HK-2 (cell line): ENCODE measurements at regions not wholly inside any gene's neighbourhood (a gene's known extent, or its start where the extent isn't known, plus 50 kb on each side); places are given as distances from the start of the nearest gene placed in this dataset.
A peak's percentile ranks its signal among the peaks of the same experiment; 100 is the strongest.

Source experiments
- DNase-seq: peaks from one replicate; pipeline ENCODE4 v3.0.0-alpha.2; 2018; ENCODE audit not compliant: unreplicated experiment

DNA sequence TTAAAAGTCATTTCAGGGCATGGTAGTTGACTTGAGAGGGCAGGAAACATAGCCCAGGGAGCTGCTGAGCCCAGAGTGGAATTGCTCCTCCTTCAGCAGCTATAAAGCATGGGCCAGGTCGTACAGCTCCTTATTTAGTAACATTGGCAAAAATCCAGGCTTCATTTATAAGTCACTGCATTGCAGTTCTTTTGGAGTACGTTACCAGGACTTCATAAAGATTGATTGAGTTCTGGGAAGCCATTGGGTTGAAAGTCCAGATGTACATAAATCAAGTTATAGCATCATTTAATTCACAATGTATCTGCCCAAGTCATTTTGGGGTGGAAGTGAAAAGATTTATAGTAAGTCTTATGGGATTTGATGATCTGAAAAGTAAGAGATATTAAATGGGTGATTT is 53.0 kb upstream of the ANKEF1 start:
- no peak for DNase-seq

DNA sequence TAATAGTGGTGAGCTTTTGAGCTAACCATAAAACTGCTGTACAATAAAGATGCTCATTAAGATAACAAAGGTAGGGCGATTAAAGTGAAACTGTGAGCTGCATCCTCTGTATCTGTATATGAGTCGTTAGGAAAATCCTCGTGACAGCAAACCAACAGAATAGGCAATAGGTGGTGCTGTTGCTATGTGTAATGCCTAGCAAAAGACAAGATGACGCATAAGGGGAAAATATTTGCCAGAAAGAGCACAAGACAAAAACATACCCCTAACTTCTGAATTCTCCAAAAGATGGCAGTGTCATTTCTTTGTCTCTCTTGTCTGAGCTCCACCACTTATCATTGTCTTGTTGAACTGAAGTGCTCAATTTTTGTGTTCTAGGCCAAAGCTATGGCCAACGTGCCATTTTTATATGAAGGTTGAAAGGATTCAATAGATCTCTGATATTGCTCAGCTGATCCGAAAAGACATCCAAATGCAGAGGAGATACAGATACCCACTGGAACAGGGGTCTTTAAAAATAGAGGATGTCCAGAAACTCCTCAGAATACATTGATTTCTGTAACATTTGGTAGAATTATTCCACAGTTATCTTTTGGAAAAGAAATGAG is 56.3 kb upstream of the ANKEF1 start:
- peak; percentile 21 for DNase-seq

DNA sequence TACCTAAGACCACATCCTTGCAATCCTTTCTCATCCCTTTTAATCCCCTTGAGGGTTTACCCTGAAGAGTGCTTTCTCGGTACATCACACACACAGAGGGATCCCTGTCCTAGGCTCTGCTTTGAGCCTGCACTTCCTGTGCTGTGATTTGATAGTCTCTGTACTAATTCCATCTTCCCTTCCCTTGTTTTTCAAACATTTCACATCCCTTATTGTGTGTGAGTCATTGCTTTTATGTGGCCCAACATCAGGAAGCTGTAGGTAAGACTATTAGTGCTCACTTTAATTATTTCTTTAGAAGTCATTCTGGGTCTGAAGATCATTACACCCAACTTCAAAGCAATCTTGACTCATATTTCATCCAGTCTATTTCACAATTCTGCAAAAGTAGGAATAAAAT is 57.2 kb upstream of the ANKEF1 start:
- no peak for DNase-seq

DNA sequence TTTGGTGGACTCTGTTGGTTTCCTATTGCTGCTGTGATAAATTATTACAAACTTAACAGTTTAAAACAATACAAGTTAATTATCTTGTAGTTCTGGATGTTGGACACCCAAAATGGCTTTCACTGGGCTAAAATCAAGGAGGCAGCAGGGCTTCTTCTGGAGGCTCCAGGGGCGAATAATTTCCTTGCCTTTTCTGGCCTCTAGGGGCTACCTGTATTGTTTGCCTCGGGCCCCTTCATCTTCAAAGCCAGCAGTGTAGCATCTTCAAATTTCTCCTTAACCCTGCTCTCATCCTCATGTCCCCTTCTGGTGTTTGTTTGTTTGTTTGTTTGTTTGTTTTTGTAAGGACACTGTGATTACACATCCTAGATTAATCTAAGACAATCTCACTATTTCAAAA is 60.5 kb upstream of the ANKEF1 start:
- no peak for DNase-seq

DNA sequence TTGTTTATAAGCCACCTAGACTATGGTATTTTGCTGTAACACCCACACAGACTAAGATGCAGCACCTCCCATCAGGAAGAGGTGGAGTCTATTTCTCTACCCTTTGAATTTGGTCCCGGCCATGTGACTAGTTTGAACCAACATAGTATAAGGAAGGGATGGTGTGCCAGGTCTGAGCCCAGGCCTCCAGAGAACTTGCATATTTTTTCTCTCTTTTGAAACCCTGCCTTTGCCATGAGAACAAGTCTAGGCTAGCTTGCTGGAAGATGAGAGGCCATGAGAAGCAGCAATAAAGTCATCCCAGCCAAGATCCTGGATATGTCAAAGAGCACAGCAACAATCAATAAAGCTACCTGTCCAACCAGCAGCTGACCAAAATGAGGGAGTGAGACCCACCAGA is 63.0 kb upstream of the ANKEF1 start:
- no peak for DNase-seq

DNA sequence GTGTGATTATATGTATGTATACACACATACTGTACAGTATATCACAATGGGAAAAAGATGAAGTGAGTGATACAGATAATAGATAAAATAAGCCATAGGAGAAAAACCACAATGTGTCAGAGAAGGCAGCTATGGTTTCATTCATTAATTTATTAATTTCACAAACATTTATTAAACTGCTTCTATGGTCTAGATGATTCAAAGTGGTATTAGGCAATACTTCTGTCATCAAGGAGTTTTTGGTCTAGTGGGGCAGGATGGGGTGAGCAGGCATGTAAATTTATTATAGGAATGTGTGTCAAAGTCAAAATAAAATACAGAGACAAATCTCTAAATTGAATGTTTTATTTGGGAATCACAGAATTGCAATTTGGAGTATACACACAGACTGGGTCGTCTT is 65.2 kb upstream of the ANKEF1 start:
- no peak for DNase-seq

DNA sequence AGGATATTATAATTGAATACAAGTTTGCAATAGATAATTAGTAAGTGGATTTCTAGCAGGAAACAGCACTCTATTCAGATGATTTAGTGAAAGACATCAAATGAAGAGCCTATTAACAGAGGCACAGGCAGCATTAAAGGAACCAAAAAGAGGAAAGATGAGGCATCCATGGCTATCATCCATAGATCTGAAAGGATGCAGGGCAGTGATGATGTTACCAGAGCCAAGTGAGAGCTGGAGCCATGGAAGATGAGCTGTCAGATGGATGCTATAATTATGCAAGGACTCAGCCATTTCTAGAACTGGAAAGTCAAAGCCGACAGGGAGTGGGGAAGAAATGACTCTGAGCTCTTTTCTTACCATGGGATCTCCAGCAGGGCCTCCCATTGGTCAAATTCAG is 66.8 kb upstream of the ANKEF1 start:
- no peak for DNase-seq

DNA sequence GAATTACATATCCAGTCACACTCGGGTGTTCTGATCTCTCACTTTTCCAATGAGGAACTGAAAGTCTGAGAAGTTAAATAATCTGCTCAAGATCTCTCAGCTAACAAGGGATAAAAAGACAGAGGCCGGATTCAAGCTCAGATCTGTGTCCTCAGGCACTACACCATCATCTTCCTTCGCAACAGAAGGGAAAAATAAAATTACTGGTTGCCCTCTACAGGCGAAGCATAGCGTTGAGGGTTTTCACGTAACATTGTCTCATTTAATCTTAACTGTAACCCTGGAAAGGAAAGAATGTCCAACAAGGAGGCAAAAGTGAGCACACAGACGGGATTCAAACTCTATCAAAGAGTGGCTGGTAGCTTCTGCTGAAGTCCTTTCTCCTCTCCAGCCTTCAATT is 67.8 kb upstream of the ANKEF1 start:
- no peak for DNase-seq

DNA sequence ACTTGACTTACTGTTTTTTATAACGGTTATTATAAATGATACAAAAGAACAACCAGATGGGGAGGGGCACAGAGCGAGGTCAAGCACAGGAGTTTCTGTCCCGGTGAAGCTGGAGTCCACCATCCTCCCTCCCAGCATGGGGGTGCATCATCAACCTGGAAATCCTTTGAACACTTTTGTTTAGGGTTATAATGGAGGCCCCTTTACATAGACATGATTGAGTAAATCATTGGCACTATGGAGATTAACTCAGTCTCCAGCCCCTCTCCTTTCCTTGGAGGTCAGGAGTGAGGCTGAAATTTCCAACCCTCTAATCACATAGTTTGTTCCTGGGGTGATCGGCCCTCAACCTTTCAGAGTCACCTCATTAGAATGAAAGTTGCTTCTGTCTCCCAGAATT is 71.8 kb upstream of the ANKEF1 start:
- no peak for DNase-seq

DNA sequence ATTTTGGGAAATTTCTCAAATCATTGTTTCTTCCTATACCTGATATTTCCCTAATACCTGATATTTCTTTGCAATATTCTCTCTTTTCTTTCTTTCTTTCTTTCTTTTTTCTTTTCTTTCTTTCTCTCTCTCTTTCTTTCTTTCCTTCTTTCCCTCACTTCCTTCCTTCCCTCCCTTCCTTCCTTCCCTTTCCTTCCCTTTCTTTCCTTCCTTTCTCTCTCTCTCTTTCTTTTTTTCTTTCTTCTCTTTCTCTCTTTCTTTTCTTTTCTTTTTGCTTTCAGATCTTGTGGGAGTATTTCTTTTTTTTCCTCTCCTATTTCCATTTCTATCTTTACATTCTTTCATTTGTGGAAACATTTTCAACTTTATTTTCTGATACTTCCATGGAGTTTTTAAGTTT is 76.1 kb upstream of the ANKEF1 start:
- DNase-seq: no peak

DNA sequence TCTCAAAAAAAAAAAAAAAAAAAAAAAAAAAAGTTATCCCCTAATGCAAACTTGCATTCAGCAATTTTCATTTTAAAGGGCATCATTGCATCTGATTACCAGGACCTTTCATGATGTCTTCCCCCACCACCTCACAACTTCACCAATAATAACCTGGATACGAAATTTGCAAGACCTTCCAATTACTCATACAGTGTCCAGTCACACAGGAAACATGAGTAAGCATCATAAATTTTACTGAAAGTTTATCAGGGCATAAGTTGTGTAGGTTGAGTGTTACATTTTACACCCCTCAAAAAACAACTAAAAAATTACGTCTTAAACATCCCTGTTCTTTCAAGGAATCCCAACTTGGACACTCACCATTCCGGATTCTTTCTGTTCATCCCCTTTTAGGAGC is 79.1 kb upstream of the ANKEF1 start:
- no peak for DNase-seq

DNA sequence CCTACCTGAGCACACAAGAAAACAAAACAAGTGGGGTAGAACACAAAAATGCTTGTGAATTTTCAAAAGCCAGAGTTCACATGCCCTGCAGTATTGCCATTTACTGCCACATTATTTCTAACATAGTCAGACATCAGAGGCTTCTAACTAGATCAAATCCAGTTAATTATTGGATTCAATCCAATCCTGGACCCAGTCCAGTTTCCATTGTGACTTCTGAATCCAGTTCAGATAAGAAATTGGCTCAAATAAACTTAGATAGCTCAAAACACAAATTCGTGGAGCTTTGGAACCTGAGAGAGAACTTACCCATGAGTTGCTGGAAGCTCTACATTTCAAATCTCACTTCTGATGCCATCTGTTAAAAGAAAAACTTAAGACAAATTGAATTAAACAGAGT is 85.2 kb upstream of the ANKEF1 start:
- no peak for DNase-seq

DNA sequence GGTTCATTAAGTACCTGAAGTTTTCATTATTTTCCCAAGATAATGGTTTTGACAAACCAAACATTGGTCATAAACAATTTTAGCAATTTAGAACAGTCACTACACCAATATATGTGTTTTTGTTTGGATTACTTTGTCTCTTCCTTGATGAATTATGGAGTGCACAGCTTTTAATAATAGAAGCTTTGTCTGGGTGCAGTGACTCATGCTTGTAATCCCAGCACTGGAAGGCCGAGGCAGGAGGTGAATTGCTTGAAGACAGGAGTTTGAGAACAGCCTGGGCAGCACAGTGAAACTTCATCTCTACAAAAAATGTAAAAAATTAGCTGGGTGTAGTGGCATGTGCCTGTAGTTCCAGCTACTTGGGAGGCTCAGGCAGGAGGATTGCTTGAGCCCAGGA is 89.4 kb upstream of the ANKEF1 start:
- DNase-seq: no peak

DNA sequence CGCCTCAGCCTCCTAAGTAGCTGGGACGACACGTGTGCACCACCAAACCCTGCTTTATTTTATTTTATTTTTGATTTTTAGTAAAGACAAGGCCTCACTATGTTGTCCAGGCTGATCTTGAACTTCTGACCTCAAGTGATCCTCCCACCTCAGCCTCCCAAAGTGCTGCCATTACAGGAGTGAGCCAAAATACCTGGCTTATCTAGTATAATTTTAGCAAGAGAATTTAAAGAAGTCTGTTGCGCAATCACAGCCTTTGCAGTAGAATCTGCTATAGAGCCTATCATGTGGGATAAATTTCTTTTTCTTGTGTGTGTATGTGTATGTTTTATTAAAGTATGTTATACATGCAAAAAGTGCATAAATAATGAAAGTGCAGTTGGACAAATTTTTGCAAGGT is 92.1 kb upstream of the ANKEF1 start:
- no peak for DNase-seq

DNA sequence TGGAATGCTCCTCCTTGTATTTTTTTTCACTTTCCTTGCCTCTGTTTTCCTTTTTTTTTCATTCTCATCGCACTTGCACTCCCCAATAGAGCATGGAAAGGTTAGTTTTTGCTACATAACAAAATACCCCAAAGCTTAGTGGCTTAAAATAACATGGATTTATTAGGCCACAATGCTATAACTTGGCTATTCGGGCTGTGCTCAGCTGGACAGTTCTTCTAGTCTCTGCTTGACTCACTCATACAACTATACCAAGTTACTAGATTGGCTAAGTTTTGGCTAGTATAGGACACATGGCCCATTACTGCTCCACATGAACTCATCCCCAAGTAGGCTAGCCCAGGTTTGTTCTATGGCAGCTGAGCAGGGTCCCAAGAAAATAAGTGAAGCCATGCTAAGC is 94.5 kb upstream of the ANKEF1 start:
- no peak for DNase-seq

DNA sequence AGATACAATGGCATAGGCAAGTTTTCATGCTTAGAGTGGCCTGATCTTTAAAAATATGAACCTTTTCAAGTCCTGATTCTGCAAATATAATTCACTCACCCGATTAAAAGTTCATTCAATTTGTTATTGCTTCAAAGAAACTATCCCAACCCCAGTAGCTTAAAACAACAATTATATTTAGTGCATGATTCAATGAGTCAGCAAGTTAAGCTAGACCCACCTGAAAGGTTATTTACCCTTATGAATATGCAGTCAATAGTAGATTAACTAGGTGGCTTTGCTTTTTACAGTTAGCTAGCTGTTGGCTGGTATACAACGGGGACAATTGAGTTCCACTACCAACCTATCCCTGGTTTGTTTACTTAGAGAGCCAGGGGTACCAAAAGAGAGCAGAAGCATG is 95.6 kb upstream of the ANKEF1 start:
- no peak for DNase-seq

DNA sequence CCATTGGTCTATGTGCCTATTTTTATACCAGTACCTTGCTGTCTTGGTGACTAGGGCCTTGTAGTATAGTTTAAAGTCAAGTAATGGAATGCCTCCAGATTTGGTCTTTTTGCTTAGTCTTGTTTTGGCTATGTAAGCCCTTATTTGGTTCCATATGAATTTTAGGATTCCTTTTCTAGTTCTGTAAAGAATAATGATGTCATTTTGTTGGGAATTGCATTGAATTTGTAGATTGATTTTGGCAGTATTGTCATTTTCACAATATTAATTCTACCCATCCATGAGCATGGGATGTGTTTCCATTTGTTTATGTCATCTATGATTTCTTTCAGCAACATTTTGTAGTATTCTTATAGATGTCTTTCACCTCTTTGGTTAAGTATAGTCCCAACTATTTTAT is 96.4 kb upstream of the PAK5 start:
- no peak for DNase-seq

DNA sequence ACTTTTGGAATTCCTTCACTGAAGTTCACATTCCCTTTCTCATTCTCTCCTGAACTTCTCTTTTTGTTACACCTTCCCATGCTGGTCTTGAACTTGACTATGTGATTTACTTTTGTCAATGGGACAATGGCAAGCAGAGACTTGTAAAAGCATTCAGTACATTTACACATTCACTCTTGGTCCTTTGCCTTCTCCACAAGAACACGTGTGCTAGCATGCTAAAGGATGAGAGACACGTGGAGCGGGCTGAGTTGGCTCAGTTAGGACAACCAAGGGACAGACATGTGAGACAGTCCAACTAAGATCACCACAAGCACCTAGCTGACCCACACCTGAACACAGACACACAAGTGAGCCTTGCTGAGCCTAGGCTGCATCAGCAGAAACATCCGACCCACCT is 91.3 kb upstream of the PAK5 start:
- no peak for DNase-seq

DNA sequence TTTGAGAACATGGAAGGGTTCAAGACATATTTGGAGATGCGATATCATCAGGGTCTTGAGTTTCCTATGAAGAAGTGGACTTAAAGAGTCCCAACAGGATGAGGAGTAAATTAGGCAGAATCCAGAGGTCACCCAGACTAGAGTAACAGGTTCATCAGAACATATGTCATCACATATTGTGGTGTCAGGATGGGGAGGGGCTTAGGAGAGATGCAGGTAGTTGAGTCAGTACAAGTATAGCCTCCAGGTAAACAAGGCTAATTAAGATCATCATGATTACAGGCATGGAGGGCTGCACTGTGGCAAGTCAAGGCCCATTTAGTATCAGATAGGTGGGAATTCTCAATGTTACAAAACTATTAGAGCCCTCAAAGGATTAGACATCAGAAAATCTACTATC is 90.1 kb upstream of the PAK5 start:
- DNase-seq: no peak

DNA sequence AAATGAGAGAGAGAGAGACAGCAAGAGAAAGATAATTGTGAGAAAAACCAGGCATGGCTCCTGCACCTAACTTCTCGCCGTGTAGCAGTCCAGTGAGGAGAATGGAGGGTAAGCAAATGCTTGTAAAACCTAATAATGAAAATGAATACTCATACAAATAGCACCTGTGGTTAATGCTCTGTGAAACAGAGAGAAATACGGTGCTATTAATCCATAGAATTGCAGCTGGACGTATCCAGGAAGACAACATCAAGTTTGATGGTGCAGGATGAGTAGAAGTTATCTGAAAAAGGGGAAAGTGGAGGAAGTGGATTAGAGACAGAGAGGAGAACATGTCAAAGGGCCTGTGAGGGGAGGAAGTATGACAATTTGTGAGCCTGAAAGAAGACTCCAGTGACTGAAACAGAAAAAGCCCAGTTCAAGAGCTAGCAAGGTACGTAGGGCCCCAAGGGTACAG is 89.4 kb upstream of the PAK5 start:
- DNase-seq: no peak

DNA sequence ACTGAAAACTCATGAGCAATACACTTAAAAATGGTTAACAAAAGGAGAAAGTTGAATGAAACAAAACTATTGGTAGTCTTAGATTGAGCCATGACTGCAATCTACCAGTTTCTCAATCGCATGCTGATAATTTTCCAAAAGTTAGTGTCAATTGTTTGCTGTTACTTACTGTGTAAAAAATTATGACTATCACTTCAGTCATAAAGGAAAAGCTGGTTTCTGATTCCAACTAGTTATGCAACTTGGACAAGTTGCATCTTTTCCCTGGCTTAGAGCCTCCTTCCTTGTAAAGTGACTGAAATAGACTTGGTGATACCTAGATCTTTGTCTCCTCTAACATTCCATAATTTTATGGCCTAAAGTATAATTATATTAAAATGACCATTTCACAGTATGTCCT is 88.3 kb upstream of the PAK5 start:
- DNase-seq: no peak

DNA sequence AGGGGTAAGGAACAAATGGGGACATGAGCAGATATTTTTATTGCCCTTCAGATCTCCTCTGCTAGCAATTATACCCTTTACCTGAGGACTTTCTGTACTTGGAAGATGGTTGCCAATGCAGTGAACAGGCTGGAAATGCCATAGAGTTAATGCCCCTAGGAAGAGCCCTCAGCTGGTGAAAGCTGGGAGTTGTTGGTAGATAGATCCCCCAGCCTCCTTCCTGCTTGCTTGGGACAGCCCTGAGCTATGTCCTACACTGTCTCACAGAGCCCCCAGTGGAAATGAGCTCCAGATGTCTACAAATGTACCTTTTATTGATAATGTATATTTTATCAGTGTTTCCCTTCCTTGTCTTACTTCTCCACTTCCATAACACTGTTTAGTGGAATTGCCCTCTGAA is 87.6 kb upstream of the PAK5 start:
- no peak for DNase-seq

DNA sequence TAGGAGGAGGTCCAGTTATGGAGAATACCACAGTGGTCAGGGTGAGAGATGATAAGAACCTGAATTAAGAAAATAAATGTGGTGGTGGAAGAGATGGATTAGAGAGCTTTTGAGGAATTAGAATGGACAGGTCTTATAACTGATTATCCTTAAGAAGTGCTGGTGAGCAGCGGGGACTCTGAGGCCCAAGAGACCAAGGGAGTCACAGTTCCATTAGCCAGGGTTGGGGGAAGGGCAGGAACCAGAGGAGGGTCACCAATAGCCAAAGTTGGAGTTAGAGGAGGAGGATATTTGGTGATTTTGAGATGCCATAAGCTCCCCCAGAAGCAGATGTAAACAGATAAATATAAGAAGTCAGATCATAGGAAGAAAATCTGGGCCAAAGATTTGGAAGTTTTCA is 87.1 kb upstream of the PAK5 start:
- DNase-seq: no peak

DNA sequence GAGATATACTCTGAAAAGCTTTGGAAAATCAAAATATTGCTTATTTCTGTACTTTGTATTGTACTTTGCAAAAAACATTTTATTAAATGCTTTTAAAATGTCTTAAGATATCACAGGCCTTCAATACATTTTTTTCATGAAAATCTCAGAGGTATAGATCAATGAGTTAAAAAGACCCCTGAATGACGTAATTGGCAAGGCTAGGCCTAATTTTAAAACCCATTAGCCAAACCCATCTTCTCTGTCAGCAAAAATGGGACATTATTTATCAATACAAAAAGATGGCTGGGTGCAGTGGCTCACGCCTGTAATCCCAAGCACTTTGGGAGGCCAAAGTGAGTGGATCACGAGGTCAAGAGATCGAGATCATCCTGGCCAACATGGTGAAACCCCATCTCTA is 84.8 kb upstream of the PAK5 start:
- no peak for DNase-seq

DNA sequence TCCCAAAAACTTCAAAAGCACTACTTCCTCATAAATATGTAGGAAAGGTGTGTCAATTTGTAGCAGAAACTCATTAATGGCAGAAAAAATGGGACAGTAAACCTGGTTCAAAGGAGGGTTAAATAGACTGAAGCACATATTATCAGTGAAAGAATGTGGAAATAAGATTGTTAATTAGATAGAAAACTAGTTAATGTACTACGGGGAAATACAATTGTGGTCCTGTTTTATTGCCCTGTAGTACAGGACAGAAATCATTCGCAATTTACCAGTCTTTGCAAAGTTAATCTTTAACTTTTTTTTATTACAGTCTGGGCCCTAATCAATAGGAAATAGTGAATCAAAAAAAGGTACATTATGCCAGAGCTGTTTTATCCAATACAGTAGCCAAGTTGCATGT is 82.0 kb upstream of the PAK5 start:
- DNase-seq: no peak
